ENCODE measurements at regions not wholly inside any gene's neighbourhood (a gene's known extent, or its start where the extent isn't known, plus 50 kb on each side); places are given as distances from the start of the nearest gene placed in this dataset.

DNA sequence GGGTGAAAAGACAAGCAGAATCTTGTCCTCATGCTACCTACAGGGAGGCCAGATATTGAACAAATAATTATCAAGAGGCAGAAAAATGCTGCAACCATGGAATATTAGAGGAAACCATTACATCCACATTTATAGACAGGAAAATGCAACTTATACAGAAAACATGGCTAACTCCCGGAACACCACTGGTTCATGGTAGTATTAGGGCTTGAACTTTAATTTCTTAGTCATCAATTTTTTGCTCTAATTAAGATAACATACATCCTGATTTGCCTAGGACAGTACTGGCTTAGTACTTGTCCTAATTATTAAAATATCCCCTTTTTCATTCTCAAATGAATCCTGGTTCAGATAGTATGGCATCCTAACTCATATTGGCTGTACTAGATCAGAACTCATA, 76.3 kb upstream of the TGFBR2 start:
- intact Hi-C loops (cut with micrococcal nuclease; ENCODE audit: unreplicated experiment), result no loop called here
- POLR2A ChIA-PET, result no interaction called here
- DNase-seq (ENCODE audit: low read depth, low spot score) (no peak), ATAC-seq (no peak)
- H3K4me3 ChIP-seq (ENCODE audit: low read depth in 2 of 2, low read length in 2 of 2), result no peak overlapping the region
- CTCF ChIA-PET, result no interaction called here
- no peaks in the 10 kb centered on the region for H3K27me3 ChIP-seq (ENCODE audit: control insufficient read depth, insufficient read depth, low read length)
- BruUV-seq (replicated peaks), result no TSS peak
- in situ Hi-C loops (cut with HindIII; ENCODE audit: low pct_unique_long_range_greater_than_20kb, low sequenced_read_pairs), result no loop called here
- no peak overlapping the region for H3K27ac ChIP-seq (ENCODE audit: low read length)
- no peaks in the 10 kb centered on the region for H3K36me3 ChIP-seq (ENCODE audit: control insufficient read depth, insufficient read depth, low read length)
- no peak for TF ChIP-seq SIN3A (IDR thresholded peaks at IDR 0.05; ENCODE audit: borderline replicate concordance, insufficient read depth, low read depth, low read length)
- no peaks in the 10 kb centered on the region for H3K4me1 ChIP-seq (ENCODE audit: control insufficient read depth, insufficient read depth, low read length)
- no peaks in the 10 kb centered on the region for H3K9me3 ChIP-seq (ENCODE audit: control insufficient read depth, insufficient read depth, low read depth, low read length)

DNA sequence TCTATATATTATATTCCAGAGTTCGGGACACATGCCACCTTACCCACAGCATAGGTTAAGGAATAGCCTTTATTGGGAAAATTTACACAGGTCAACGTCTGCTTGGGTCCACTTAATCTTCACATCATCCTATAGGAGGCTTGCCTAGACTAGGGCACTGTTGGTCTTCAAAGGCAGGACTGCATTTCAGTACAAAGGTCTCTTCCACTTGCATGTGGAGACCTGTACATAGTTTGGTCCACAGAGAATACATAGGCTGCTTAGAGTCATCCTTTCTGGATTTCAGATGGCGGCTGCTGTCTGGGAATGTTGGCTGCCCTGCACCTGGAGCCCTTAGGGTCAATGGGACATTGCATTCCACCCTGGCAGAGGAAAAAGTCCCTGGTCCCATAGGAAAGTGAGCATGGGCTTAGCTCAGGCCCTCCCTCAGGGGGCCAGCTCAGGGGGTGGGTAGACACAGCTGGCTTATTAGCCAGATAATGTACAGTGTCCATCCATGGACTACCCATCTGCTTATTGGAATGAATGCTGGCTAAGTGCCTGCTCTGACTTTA, 75.3 kb upstream of the TGFBR2 start:
- Histone ChIP-seq H3K4me1 (ENCODE audit: control insufficient read depth, insufficient read depth, low read length) (no peaks in the 10 kb centered on the region), H3K4me3 (ENCODE audit: low read depth in 2 of 2, low read length in 2 of 2) (no peak overlapping the region), H3K27ac (ENCODE audit: low read length) (no peak overlapping the region), H3K27me3 (ENCODE audit: control insufficient read depth, insufficient read depth, low read length) (no peaks in the 10 kb centered on the region), H3K36me3 (ENCODE audit: control insufficient read depth, insufficient read depth, low read length) (no peaks in the 10 kb centered on the region), H3K9me3 (ENCODE audit: control insufficient read depth, insufficient read depth, low read depth, low read length) (no peaks in the 10 kb centered on the region)
- BruUV-seq (replicated peaks), result no TSS peak
- intact Hi-C loops (cut with micrococcal nuclease; ENCODE audit: unreplicated experiment), result no loop called here
- DNase-seq (ENCODE audit: low read depth, low spot score) (no peak), ATAC-seq (no peak)
- TF ChIP-seq, protein P1, sequence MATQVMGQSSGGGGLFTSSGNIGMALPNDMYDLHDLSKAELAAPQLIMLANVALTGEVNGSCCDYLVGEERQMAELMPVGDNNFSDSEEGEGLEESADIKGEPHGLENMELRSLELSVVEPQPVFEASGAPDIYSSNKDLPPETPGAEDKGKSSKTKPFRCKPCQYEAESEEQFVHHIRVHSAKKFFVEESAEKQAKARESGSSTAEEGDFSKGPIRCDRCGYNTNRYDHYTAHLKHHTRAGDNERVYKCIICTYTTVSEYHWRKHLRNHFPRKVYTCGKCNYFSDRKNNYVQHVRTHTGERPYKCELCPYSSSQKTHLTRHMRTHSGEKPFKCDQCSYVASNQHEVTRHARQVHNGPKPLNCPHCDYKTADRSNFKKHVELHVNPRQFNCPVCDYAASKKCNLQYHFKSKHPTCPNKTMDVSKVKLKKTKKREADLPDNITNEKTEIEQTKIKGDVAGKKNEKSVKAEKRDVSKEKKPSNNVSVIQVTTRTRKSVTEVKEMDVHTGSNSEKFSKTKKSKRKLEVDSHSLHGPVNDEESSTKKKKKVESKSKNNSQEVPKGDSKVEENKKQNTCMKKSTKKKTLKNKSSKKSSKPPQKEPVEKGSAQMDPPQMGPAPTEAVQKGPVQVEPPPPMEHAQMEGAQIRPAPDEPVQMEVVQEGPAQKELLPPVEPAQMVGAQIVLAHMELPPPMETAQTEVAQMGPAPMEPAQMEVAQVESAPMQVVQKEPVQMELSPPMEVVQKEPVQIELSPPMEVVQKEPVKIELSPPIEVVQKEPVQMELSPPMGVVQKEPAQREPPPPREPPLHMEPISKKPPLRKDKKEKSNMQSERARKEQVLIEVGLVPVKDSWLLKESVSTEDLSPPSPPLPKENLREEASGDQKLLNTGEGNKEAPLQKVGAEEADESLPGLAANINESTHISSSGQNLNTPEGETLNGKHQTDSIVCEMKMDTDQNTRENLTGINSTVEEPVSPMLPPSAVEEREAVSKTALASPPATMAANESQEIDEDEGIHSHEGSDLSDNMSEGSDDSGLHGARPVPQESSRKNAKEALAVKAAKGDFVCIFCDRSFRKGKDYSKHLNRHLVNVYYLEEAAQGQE (IDR thresholded peaks at IDR 0.05; ENCODE audit: insufficient read depth in 1 of 2, low read depth in 2 of 2, low read length in 1 of 2), result no peak
- TF ChIP-seq, protein P2, sequence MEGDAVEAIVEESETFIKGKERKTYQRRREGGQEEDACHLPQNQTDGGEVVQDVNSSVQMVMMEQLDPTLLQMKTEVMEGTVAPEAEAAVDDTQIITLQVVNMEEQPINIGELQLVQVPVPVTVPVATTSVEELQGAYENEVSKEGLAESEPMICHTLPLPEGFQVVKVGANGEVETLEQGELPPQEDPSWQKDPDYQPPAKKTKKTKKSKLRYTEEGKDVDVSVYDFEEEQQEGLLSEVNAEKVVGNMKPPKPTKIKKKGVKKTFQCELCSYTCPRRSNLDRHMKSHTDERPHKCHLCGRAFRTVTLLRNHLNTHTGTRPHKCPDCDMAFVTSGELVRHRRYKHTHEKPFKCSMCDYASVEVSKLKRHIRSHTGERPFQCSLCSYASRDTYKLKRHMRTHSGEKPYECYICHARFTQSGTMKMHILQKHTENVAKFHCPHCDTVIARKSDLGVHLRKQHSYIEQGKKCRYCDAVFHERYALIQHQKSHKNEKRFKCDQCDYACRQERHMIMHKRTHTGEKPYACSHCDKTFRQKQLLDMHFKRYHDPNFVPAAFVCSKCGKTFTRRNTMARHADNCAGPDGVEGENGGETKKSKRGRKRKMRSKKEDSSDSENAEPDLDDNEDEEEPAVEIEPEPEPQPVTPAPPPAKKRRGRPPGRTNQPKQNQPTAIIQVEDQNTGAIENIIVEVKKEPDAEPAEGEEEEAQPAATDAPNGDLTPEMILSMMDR (IDR thresholded peaks at IDR 0.05), result no peak
- TF ChIP-seq SIN3A (IDR thresholded peaks at IDR 0.05; ENCODE audit: borderline replicate concordance, insufficient read depth, low read depth, low read length) (no peak), POLR2AphosphoS5 (IDR thresholded peaks at IDR 0.05; ENCODE audit: low read depth, low read length) (no peak), TCF7L2 (IDR thresholded peaks at IDR 0.05; ENCODE audit: low read depth, low read length) (no peak)
- in situ Hi-C loops (cut with HindIII; ENCODE audit: low pct_unique_long_range_greater_than_20kb, low sequenced_read_pairs), result no loop called here
- CTCF ChIA-PET, result no interaction called here
- POLR2A ChIA-PET, result no interaction called here

DNA sequence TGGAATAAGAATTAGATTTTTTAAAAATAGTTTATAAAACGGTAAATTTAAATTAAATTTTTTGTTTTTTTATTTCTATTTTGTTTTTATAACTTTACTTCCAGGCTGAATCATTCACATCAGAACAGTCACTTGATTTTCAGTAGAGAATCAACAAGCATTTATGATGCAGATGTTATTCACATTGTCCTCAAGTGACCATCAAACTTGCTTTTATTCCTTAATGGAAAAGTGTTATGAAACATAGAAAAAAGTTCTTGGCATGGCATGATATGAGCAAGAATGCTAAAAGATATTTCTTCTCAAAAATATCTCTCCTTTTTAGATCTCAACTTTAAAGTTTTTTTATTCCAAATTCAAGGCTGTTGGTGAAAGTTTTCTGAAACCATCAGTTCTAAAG, 70.9 kb upstream of the TGFBR2 start:
- in situ Hi-C loops (cut with HindIII; ENCODE audit: low pct_unique_long_range_greater_than_20kb, low sequenced_read_pairs) (no loop called here), intact Hi-C loops (cut with micrococcal nuclease; ENCODE audit: unreplicated experiment) (no loop called here)
- no peaks in the 10 kb centered on the region for H3K36me3 ChIP-seq (ENCODE audit: control insufficient read depth, insufficient read depth, low read length)
- TF ChIP-seq SIN3A (IDR thresholded peaks at IDR 0.05; ENCODE audit: borderline replicate concordance, insufficient read depth, low read depth, low read length) (no peak), TCF7L2 (IDR thresholded peaks at IDR 0.05; ENCODE audit: low read depth, low read length) (no peak), POLR2AphosphoS5 (IDR thresholded peaks at IDR 0.05; ENCODE audit: low read depth, low read length) (no peak)
- TF ChIP-seq, protein P1 (IDR thresholded peaks at IDR 0.05; ENCODE audit: insufficient read depth in 1 of 2, low read depth in 2 of 2, low read length in 1 of 2), result no peak
- TF ChIP-seq, protein P2 (IDR thresholded peaks at IDR 0.05), result no peak
- no peaks in the 10 kb centered on the region for H3K4me1 ChIP-seq (ENCODE audit: control insufficient read depth, insufficient read depth, low read length)
- no TSS peak for BruUV-seq (replicated peaks)
- no peak for ATAC-seq
- DNase-seq (ENCODE audit: low read depth, low spot score), result no peak
- H3K27ac ChIP-seq (ENCODE audit: low read length), result no peak overlapping the region
- H3K4me3 ChIP-seq (ENCODE audit: low read depth in 2 of 2, low read length in 2 of 2), result no peak overlapping the region
- no peaks in the 10 kb centered on the region for H3K27me3 ChIP-seq (ENCODE audit: control insufficient read depth, insufficient read depth, low read length)
- POLR2A ChIA-PET, result no interaction called here
- H3K9me3 ChIP-seq (ENCODE audit: control insufficient read depth, insufficient read depth, low read depth, low read length), result no peaks in the 10 kb centered on the region
- CTCF ChIA-PET, result no interaction called here

Measured in Panc1 (cell line).